Activated CD8-positive, alpha-beta memory T cell treated with anti-CD3 and anti-CD28 coated beads for 48 hours (primary cell): ENCODE measurements at regions not wholly inside any gene's neighbourhood (a gene's known extent, or its start where the extent isn't known, plus 50 kb on each side); places are given as distances from the start of the nearest gene placed in this dataset.

Source experiments
- DNase-seq, 3 experiments: peaks; one replicate each; pipeline ENCODE4 v3.0.0-alpha.2; 2020; ENCODE audit warnings: low read depth in 2 of 3, low spot score in 2 of 3

GRCh38 chr22:27431896-27432295, 369.7 kb downstream of the MN1 start:
- DNase-seq = no peak

- no peak for DNase-seq
Measured at GRCh38 chr22:27433099-27433498, 368.5 kb downstream of the MN1 start.

- DNase-seq = no peak
Measured at GRCh38 chr22:27433585-27434190, 367.9 kb downstream of the MN1 start.

- no peak for DNase-seq
Measured at GRCh38 chr22:27434898-27435297, 366.7 kb downstream of the MN1 start.

DNA sequence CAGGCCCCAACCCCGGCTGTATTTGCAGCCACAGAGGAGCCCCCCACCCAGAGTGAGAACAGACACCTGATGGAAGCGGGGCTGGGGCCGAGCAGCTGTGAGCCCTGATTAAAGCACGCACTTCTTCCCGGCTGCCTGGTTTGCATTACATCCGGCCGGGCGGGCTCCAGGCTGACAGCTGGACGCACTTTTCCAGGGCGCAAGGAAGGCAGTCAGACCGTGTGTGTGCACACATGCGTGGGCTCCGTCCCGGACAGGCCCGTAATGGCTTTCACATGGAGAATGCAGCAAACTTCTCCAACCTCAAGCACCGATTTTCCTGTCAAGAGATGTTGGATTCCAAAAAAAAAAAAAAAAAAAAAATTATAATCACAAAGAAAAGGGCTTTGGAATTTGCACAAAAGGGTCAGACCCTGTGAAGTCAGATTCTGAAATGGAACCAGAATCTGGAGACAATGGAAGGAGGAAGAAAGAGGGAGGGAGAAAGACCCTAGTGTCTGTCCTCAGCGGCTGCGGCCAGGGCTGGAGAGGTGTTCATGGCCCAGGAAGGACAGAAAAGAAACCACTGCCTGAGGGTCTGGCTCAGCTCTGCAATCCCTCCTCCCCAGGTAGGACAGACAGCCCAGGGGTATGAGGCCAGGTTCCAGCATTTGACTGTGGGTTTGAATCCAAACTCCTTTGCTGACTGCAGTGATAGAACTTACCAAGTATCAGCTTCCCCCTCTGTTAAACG, 365.5 kb downstream of the MN1 start:
- DNase-seq = no peak

DNA sequence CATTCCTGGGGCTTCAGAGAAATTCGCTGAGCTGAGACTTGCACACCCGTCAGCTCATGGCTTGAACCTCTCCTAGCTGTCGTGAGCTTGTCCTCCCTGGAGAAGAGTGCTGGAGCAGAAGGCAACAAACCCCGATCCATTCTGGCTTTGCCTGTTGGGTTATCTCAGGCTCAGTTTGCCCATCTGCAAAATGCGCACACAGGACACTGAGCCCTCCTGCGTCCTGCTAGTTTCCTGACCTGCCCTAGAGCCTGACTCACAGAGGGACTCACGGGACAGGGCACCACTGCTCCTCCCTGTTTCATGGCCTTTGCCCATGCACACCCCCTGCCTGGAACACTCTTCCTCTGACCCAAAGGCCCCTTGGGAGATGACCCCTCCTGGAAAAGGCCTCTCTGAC, 365.0 kb downstream of the MN1 start:
- DNase-seq = no peak

- no peak for DNase-seq
Measured at GRCh38 chr22:27437570-27437969, 364.0 kb downstream of the MN1 start.

- no peak for DNase-seq
Measured at GRCh38 chr22:27438271-27438980, 363.1 kb downstream of the MN1 start.

DNA sequence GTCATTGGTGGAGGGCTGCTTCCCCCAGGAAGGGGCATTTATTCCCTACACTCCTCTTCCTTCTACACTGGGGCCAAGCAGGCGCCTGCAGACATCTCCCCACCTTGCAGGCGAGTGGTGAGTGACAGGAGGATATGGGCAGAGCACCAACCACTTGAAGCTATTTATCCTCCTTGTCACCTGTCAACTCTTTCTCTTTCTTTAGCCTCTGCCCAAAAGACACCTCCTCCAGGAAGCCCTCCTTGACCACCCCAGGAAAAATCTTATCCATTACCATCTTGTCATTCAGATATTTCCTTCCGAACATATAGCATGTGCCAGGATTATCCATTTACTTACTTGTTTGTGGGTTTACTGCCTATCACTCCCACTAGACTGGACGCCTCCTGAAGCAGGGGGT, 362.4 kb downstream of the MN1 start:
- DNase-seq = no peak

- no peak for DNase-seq
Measured at GRCh38 chr22:27440304-27440865, 361.2 kb downstream of the MN1 start.

- no peak for DNase-seq
Measured at GRCh38 chr22:27441706-27442475, 359.7 kb downstream of the MN1 start.

GRCh38 chr22:27443306-27443705, 358.2 kb downstream of the MN1 start:
- DNase-seq = no peak

- DNase-seq = no peak
Measured at GRCh38 chr22:27445881-27446280, 355.7 kb downstream of the MN1 start.

DNA sequence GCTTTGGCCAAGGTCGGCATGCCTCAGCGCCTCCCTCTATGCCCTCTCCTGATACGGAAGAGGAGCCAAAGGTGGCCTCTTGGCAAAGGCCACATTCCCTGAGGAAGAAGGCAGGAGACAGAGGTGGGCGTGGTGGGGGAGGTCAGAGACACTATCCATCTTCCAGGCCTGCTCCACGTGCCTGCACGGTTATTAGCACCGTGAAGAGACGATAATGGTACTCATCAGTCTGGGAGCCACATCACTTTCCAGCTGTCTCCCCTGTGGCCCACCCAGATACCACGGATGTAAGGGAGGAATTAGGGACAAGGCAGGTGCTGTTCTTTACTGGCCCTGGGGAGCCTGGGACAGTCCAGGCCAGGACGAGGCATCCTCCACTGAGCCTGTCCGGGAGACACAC, 354.3 kb downstream of the MN1 start:
- DNase-seq = no peak

DNA sequence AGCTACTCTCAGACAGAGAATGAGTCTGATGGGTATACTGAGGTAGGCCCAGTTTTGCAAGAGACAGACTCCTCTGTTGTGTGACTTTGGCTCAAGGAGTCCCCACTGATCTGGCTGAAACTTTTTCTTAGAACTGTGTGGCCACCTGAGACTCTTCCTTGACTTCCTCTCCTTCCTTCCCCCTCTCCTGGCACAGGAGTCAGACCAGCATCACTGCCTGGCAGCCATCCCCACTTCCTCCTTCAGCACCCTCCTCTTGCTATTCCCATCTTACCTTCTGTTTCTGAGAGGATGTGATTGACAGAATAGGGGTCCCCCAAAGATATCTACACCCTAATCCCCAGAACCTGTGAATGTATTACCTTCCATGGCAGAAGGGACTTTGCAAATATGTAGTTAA, 351.1 kb downstream of the MN1 start:
- DNase-seq = no peak

DNA sequence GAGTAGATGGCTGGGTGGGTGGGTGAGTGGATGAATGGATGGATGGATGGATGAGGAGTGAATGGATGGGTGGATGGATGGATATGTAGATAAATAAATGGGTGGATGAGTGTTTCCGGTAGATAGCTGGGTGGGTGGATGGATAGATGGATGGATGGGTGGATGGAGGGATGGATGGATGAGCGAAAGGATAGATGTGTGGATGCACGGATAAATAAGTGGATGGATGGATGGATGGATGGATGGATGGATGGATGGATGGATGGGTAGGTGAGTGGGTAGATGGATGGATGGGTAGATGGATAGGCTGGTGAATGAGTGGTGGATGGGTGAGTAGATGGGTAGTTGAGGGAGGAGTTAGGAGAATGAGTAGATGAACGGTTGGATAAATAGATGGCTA, 349.3 kb downstream of the MN1 start:
- no peak for DNase-seq

DNA sequence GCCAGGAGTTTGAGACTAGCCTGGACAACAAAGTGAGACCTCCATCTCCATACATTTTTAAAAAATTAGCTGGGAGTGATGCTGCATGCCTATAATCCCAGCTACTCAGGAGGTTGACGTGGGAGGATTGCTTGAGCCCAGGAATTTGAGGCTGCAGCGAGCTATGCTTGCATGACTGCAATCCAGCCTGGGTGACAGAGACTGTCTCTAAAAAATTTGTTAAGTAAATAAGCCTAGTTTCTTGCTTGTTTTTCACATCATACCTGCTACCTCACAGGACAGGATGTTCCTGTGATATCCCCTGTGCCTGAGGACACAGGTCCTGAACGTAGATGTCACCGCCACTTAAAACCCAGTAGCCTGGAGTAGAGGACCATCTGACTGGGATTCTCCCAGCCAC, 348.6 kb downstream of the MN1 start:
- no peak for DNase-seq

GRCh38 chr22:27453725-27454124, 347.8 kb downstream of the MN1 start:
- DNase-seq = no peak

GRCh38 chr22:27454807-27455450, 346.6 kb downstream of the MN1 start:
- DNase-seq = no peak

DNA sequence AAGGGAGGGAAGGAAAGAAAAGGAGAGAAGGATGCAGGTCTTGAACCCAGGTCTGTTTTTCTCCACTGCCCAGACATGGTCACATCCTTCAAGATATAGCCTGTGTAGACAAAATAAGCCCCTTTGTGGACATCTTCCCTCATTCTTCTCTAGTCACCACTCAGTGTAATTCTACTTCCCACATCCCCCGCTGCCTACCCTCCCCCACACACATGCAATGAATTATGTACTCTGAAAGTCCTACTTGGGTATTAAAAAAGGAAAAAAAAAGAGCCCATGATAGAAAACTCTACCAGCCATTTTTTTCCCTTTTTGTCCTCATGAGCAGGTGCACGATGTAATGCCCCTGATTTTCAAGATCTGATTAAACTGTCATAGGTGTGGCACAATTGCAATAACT, 346.0 kb downstream of the MN1 start:
- DNase-seq = no peak
